Suprapubic skin (tissue), 4 donors: ENCODE measurements at regions not wholly inside any gene's neighbourhood (a gene's known extent, or its start where the extent isn't known, plus 50 kb on each side); places are given as distances from the start of the nearest gene placed in this dataset.

Experiments
- EP300 ChIP-seq: sonication (generic); formaldehyde crosslinking; IDR thresholded peaks from one replicate; pipeline ENCODE4 v1.6.1; 2017; ENCODE audit warnings: antibody characterized with exemption
- POLR2A ChIP-seq, 2 donors: fragments of 450-650 bp; IDR thresholded peaks; one replicate each; pipeline ENCODE4 v1.6.1; 2017; ENCODE audit warnings: antibody characterized with exemption in 2 of 2, mild to moderate bottlenecking in 2 of 2, moderate library complexity in 2 of 2
- POLR2AphosphoS5 ChIP-seq, 3 donors: sonication (generic); formaldehyde crosslinking; IDR thresholded peaks; one replicate each; pipeline ENCODE4 v1.6.1; 2017; ENCODE audit warnings: antibody characterized with exemption in 3 of 3
- TF ChIP-seq, protein P1 (sequence below), 2 donors: fragments of 200-600 bp in 1 of 2; fragments of 450-650 bp in 1 of 2; sonication (generic) in 1 of 2; IDR thresholded peaks; one replicate each; pipeline ENCODE4 v1.5.1; 2016 to 2019; ENCODE audit warnings: antibody characterized with exemption in 2 of 2, mild to moderate bottlenecking in 1 of 2, moderate library complexity in 1 of 2

GRCh38 chr3:124346487-124346886, 354.6 kb upstream of the ROPN1 start:
- TF ChIP-seq, protein P1, sequence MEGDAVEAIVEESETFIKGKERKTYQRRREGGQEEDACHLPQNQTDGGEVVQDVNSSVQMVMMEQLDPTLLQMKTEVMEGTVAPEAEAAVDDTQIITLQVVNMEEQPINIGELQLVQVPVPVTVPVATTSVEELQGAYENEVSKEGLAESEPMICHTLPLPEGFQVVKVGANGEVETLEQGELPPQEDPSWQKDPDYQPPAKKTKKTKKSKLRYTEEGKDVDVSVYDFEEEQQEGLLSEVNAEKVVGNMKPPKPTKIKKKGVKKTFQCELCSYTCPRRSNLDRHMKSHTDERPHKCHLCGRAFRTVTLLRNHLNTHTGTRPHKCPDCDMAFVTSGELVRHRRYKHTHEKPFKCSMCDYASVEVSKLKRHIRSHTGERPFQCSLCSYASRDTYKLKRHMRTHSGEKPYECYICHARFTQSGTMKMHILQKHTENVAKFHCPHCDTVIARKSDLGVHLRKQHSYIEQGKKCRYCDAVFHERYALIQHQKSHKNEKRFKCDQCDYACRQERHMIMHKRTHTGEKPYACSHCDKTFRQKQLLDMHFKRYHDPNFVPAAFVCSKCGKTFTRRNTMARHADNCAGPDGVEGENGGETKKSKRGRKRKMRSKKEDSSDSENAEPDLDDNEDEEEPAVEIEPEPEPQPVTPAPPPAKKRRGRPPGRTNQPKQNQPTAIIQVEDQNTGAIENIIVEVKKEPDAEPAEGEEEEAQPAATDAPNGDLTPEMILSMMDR (IDR thresholded peaks at IDR 0.05) = no peak
- TF ChIP-seq POLR2AphosphoS5 (IDR thresholded peaks at IDR 0.05) (no peak), POLR2A (IDR thresholded peaks at IDR 0.05) (no peak), EP300 (no peak)
